ENCODE measurements at regions not wholly inside any gene's neighbourhood (a gene's known extent, or its start where the extent isn't known, plus 50 kb on each side); places are given as distances from the start of the nearest gene placed in this dataset.

DNA sequence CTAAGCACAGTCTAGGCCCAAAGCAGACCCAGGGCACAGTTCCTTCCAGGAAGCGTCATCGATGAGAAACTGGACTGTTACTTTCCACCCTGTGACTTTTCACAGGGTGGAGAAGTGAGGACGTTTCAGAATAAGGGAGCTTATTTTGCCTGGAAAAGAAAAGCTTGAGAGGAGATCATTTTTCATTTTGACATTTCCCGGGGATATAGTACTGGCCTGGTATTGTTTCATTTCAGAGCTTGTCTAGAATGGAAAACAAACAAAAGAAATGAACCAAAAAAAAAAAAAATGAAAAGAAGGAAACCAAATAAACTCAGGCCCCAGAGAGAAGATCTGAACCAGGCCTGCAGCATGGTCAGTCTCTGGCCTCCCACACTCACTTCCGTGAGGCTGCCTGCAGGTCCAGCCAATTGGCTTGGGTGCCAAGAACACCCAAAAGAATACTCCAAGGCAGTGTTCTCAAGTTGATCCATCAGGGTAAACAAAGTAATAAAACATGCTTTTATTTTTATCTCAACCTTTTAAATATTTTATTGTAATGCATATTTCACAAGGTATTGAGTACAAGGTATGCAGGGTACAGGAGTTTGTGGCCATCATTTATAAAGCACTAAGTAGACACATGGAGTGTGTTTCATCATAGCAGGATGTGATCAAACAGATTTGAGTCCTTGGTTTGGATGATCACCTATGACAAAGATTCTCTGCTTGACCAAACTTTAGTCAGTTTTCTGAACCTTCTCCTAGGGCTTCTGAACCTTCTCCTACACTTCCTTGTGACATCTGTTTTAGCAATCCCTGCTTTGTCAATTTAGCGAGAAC, 176.9 kb upstream of the GGTLC1 start:
- H3K79me2 ChIP-seq (ENCODE audit: insufficient read depth, low read length), result no peaks in the 10 kb centered on the region
- TF ChIP-seq, protein P1, sequence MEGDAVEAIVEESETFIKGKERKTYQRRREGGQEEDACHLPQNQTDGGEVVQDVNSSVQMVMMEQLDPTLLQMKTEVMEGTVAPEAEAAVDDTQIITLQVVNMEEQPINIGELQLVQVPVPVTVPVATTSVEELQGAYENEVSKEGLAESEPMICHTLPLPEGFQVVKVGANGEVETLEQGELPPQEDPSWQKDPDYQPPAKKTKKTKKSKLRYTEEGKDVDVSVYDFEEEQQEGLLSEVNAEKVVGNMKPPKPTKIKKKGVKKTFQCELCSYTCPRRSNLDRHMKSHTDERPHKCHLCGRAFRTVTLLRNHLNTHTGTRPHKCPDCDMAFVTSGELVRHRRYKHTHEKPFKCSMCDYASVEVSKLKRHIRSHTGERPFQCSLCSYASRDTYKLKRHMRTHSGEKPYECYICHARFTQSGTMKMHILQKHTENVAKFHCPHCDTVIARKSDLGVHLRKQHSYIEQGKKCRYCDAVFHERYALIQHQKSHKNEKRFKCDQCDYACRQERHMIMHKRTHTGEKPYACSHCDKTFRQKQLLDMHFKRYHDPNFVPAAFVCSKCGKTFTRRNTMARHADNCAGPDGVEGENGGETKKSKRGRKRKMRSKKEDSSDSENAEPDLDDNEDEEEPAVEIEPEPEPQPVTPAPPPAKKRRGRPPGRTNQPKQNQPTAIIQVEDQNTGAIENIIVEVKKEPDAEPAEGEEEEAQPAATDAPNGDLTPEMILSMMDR (IDR thresholded peaks at IDR 0.05), result no peak
- H4K20me1 ChIP-seq (ENCODE audit: insufficient read depth, low read length), result no peaks in the 10 kb centered on the region
- WGBS (ENCODE audit: insufficient coverage), result 100% methylated on average over 1 of the region's 6 CpGs
- Mint-ChIP-seq H3K36me3 (no peaks in the 10 kb centered on the region), H3K27ac (no peak overlapping the region), H3K4me1 (no peaks in the 10 kb centered on the region), H3K27me3 (ENCODE audit: low read depth in 3 of 3) (peaks cover 1 to 2% (median 2%) of the 10 kb centered on the region in 3 donors), H3K4me3 (no peak overlapping the region), H3K9me3 (peaks cover 0 to 6% (median 0%) of the 10 kb centered on the region in 7 donors)
- no peak overlapping the region for H2AFZ ChIP-seq (ENCODE audit: insufficient read depth, low read depth, low read length, poor library complexity, severe bottlenecking)
- DNase-seq, result no peak
- no peaks in the 10 kb centered on the region for H3K27me3 ChIP-seq (ENCODE audit: control insufficient read depth in 2 of 2, insufficient read depth in 2 of 2, low read length in 2 of 2)
- H3K4me2 ChIP-seq (replicated peaks; ENCODE audit: extremely low read depth, low read length, poor library complexity, severe bottlenecking), result no peak overlapping the region
- no peaks in the 10 kb centered on the region for H3K9me3 ChIP-seq (replicated peaks in 1 of 2; ENCODE audit: control insufficient read depth in 1 of 2, insufficient read depth in 1 of 2, low read length in 2 of 2)
- no peak overlapping the region for H3K4me3 ChIP-seq (replicated peaks in 1 of 3; ENCODE audit: low read depth in 2 of 3, low read length in 3 of 3)
- H3K4me1 ChIP-seq (ENCODE audit: control insufficient read depth in 1 of 2, insufficient read depth in 2 of 2, low read length in 2 of 2), result no peaks in the 10 kb centered on the region
- no peaks in the 10 kb centered on the region for H3K36me3 ChIP-seq (replicated peaks in 1 of 2; ENCODE audit: control insufficient read depth in 1 of 2, insufficient read depth in 2 of 2, low read length in 2 of 2)
- intact Hi-C loops (cut with micrococcal nuclease), result no loop called here
- H3K9ac ChIP-seq (ENCODE audit: insufficient read depth, low read length, poor library complexity, severe bottlenecking), result no peak overlapping the region
- no peak overlapping the region for H3K27ac ChIP-seq (ENCODE audit: low read depth in 1 of 2, low read length in 2 of 2)

DNA sequence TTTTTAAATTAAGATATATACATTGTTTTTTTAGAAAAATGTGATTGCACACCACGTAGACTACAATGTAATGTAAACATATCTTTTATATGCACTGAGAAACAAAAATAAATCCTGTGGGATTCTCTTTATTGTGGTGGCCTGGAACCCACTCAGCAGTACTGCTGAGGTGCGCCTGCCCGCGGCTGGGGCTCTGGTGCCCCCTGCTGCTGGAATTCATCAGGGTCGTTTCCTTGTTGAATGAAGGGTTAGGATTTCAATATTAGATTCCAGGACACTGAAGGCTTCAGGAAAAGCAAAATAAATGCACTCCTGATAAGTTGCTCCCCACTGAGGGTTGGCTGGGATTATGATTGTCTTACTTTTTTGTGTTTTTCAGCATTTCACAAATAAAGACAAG, 175.8 kb upstream of the GGTLC1 start:
- Histone ChIP-seq H3K27me3 (ENCODE audit: control insufficient read depth in 2 of 2, insufficient read depth in 2 of 2, low read length in 2 of 2) (no peaks in the 10 kb centered on the region), H3K4me1 (ENCODE audit: control insufficient read depth in 1 of 2, insufficient read depth in 2 of 2, low read length in 2 of 2) (no peaks in the 10 kb centered on the region), H3K79me2 (ENCODE audit: insufficient read depth, low read length) (no peaks in the 10 kb centered on the region), H3K4me3 (replicated peaks in 1 of 3; ENCODE audit: low read depth in 2 of 3, low read length in 3 of 3) (no peak overlapping the region), H3K36me3 (replicated peaks in 1 of 2; ENCODE audit: control insufficient read depth in 1 of 2, insufficient read depth in 2 of 2, low read length in 2 of 2) (no peaks in the 10 kb centered on the region), H2AFZ (ENCODE audit: insufficient read depth, low read depth, low read length, poor library complexity, severe bottlenecking) (no peak overlapping the region), H3K9ac (ENCODE audit: insufficient read depth, low read length, poor library complexity, severe bottlenecking) (no peak overlapping the region), H3K9me3 (replicated peaks in 1 of 2; ENCODE audit: control insufficient read depth in 1 of 2, insufficient read depth in 1 of 2, low read length in 2 of 2) (no peaks in the 10 kb centered on the region), H3K27ac (ENCODE audit: low read depth in 1 of 2, low read length in 2 of 2) (no peak overlapping the region), H3K4me2 (replicated peaks; ENCODE audit: extremely low read depth, low read length, poor library complexity, severe bottlenecking) (no peak overlapping the region), H4K20me1 (ENCODE audit: insufficient read depth, low read length) (no peaks in the 10 kb centered on the region)
- H3K27ac Mint-ChIP-seq, result no peak overlapping the region
- intact Hi-C loops (cut with micrococcal nuclease), result no loop called here
- H3K4me3 Mint-ChIP-seq, result no peak overlapping the region
- H3K27me3 Mint-ChIP-seq (ENCODE audit: low read depth in 3 of 3), result peaks cover 0 to 2% (median 1%) of the 10 kb centered on the region in 3 donors
- TF ChIP-seq, protein P1 (IDR thresholded peaks at IDR 0.05), result no peak
- H3K36me3 Mint-ChIP-seq, result no peaks in the 10 kb centered on the region
- H3K4me1 Mint-ChIP-seq, result no peaks in the 10 kb centered on the region
- H3K9me3 Mint-ChIP-seq, result peaks cover 0 to 3% (median 0%) of the 10 kb centered on the region in 7 donors
- no peak for DNase-seq
- WGBS (ENCODE audit: insufficient coverage), result 93% methylated on average over 3 of the region's 5 CpGs

All from CD14-positive monocyte (primary cell).